Fibroblast of skin of right quadriceps (primary cell): ENCODE measurements at regions not wholly inside any gene's neighbourhood (a gene's known extent, or its start where the extent isn't known, plus 50 kb on each side); places are given as distances from the start of the nearest gene placed in this dataset.
"Not testable (repeated sequence)": the region's sequence is repeated elsewhere in the genome, so short reads cannot be mapped to it uniquely, and the experiment has no call there.

ENCODE experiments used
- DNase-seq: peaks from one replicate; pipeline ENCODE4 v3.0.0-alpha.2; 2013

DNA sequence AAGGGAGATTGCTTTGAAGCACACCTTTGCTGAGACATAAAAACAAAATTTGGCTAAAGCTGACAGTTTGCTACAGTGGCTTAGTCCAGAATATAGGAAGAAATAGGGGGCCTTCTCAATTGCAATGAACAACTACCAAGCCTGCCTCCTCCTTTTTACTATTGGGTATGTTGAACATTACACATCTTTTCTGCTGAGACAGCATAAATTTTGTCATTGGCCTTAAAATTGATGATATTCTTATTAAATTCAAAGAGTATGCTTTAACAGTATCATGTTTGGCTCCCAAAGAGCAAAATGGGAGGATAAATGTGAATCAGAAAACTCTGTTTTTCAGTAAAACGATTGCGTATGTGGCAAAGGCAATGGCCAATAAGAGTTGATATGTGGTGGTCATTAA, 721.9 kb upstream of the IGFBP7 start:
- no peak for DNase-seq

DNA sequence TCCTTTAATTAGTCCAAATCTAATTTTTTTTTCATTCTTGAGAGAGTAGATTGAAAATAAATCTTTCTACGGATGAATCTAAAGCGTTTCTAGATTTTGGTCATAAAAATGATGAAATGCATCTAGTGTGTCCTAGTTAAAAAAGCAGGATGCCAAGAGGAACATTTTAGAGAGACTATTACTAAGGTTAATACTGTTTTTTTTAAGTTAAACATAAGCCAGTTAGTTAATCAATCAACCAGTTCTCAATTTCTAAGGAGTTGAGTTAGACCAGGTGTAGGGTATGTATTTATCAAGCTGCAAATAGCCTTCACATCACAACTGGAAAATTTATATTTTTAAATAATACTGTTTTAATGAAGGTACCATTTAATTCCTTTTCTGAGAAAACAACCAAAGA, 679.5 kb upstream of the IGFBP7 start:
- no peak for DNase-seq

DNA sequence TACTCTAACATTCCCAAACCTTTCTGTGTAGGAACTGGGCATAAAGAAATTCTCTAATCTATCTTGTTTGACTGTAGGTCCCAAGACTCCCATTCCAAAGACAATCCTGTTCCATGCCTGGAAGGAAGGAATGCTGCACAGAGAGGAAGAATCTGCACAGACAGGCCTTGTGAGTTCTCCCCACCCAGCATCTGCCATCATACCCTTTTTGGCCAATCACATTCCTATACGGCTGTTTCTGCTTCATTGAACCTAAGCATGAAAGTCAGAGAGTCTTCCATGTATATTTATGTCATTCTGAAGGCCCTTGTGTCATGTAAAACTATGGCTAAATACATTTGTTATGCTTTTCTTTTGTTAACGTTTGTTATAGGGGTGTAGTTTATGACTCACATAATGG, 667.7 kb upstream of the IGFBP7 start:
- no peak for DNase-seq

DNA sequence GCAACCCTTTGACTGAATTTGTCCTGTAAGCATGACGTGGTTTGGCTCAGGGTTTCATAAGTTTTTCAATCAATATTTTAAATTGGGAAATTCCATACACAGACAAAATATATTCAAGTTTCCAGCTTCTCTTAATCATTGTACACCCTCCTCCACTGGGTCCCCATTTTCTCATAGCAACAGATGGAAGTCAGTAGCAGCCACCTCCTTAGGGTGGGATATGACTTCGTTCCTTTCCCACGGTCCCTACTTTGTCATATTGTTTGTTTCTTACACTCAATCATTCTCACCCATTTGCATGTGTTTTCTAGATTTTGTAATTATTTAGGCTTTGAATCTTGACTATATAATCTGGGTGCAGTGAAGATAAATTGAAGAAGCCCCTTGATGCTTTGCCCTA, 664.5 kb upstream of the IGFBP7 start:
- DNase-seq, result no peak

DNA sequence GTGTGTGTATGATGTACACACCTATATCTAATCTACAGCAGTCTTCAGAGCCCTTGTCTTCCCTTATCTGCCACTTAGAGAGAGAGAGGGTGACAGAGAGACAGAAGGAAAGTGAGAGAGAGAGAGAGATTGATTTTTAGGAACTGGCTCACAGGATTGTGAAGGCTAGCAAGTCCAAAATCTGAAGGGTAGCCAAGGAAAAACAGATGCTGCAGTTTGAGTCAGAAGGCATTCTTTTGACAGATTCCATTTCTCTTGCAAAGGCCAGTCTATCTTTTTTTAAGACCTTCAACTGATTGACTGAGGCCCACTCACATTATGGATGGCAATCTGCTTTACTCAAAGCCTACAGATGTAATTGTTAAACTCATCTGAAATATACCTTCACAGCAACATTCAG, 664.0 kb upstream of the IGFBP7 start:
- DNase-seq, result no peak

DNA sequence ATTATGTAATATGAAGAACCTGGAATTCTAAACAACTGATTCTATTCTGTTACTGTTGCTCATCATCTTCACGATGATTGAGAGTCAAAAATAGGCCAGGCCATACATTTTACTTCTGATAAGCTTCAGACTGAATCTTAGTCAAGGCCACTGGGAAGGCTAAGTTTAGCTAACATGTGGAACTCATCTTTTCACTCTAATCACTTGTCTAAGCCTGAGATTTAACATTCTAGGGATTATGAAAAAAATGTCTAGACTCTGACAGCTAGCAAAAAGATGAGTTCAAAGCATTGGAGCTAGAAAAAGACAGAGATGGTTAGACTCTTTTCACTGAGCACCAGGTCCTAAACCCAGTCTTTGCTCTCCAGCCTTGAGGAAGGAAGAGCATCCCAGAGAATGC, 656.2 kb upstream of the IGFBP7 start:
- no peak for DNase-seq

DNA sequence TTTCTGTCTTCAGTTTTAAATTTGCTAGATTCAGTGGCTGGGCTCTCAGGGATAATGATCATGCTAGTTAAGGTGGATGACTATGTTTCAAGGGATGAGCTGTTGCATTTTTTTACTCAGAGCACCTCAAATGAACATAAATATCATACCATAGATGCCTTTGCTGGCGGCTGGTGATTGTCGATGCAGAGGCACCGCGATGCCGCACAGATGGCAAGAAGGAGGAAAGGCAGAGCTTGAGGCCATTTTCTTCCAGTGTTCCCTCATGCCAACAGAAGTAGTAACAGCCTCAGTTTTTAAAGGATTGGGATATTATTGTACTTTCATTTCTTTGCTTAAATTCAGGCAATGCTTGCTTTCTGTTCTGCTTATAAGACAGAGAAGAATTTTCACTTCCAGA, 654.7 kb upstream of the IGFBP7 start:
- no peak for DNase-seq

DNA sequence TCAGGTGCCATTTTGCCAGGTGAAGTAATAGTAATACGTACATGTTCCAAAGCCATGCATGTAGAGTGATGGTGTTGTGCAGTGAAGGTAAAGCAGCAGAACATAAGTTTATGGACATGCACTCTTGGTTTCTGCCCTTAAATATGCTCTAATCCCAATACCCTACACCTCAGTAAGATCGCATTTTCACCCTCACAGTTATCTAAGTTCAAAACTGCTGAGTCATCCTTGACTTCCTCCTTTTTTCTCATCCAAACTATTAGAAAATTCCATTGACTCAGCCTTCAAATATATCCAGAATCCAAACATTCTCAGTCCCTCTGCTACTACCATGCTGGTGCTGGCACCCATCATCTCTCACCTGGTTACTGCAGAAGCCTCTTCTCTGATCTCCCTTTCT, 652.9 kb upstream of the IGFBP7 start:
- no peak for DNase-seq

DNA sequence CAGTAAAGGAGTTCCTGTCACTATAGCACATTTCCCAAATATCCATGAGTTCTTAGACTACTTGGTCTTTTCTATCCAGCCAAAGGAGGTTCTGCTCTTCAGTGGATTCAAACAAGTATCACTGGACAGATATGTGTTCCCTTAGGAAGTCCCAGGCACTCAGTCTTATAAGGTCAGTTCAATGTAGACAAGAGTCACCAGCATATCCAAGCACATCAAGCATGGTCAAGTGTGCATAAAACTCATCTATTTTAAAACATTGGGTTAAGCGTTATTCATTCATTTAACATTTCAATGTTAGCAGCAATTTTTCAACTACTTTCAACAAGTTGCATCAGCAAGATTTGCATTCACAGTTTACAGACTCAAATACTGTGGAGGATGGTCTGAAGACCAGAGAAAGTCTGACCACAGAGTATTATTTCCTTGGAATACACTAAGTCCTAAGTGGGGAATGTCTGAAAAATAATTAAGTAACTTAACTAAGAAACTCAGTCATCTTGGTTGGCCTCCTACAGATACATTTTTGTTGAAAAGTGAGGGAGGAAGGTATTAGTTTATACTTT, 630.5 kb upstream of the IGFBP7 start:
- no peak for DNase-seq

DNA sequence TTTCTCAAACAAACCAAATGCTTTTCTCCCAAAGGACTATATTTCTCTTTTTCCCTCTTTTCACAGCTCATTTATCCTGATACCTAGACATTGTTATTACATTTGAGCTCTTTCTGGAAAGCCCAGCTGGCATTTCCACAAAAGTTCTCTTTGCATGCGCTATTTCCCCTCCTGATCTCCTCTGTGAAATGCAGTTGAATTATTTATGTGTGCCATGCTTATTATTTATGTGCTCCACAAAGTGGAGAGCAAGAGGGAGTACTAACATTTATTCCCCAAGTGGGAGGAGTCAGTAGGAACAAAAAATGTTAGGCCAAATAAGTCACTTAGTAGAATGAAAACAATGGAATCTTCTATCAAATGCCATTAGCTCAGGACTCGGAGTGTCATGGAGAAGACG, 626.6 kb upstream of the IGFBP7 start:
- DNase-seq, result no peak

DNA sequence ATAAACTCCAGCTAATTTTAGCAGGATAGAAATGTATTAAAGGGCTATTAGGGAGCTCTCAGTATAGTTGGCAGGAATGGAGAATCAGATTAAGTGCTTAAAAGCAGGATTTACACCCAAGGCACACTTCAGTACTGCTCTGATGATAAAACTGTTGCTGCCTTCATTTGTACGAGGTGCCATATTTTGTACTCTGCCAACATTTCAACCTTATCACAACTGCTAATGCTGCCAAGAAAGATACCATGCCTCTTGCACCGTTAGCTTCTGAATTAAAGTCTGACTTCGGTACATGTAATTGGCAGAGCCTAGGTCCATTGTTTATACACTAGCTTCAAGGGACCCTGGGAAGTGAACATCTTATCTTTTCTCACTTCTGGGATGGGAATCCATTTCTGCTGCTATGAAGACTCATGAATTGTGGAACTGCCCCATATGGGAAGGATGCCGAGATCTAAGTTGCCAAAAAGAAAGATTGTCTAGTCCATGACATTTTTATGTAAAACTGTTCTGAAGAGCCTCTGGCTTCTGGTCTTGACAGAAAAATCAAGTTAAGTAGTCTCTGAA, 624.0 kb upstream of the IGFBP7 start:
- no peak for DNase-seq

DNA sequence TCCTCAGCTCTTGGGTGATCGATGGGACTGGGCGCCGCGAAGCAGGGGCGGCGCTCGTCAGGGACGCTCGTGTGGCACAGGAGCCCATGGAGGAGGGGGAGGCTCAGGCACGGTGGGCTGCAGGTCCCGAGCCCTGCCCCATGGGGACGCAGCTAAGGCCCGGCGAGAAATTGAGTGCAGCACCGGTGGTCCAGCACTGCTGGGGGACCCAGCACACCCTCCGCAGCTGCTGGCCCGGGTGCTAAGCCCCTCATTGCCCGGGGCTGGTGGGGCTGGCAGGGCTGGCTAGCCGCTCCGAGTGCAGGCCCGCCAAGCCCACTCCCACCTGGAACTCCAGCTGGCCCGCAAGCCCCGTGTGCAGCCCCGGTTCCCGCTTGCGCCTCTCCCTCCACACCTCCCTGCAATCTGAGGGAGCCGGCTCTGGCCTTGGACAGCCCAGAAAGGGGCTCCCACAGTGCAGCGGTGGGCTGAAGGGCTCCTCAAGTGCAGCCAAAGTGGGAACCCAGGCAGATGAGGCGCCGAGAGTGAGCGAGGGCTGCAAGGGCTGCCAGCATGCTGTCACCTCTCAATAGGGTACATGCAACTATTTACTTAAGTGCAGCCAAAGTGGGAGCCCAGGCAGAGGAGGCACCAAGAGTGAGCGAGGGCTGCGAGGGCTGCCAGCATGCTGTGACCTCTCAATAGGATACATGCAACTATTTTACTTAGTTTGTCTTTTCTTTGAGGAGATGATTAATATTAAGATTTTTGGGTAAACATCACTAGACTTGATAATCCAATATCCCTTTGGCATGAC, 619.8 kb upstream of the IGFBP7 start:
- not testable (repeated sequence) for DNase-seq

DNA sequence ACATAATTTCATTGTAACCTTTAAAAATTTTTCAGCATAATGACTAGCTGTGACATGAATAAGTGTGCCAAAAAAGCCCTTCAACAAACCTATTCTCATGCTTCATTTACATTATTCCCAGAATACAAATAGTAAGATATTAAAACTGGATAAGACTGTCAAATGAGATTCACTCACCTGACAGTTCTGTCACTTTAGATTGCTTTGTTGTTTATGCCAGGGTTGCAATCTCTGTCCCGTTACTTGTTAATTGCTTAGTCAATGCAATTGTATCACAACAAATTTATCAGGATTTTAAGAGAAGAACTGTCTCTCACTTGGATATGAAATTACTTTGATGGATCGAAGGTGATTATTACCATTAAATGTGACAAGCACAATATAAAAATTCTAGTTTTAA, 616.0 kb upstream of the IGFBP7 start:
- DNase-seq, result no peak

DNA sequence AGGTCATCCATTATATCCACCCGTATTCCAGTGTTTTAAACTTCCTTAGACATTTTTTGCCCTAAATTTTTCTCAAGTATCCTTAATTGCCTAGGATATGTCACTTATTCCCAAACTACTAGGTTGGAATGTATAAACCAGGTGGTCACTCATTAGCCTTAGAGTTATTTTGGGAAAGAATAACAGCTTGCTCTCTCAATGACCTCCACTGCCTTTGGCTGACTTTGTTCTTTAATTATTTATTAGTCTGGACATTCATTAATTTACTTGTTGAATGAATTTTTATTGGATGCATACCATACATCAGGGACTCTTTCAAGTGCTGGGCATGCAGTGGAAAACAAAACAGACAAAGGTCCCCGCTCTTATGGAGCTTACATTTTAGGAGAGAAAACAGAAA, 609.3 kb upstream of the IGFBP7 start:
- DNase-seq, result no peak

DNA sequence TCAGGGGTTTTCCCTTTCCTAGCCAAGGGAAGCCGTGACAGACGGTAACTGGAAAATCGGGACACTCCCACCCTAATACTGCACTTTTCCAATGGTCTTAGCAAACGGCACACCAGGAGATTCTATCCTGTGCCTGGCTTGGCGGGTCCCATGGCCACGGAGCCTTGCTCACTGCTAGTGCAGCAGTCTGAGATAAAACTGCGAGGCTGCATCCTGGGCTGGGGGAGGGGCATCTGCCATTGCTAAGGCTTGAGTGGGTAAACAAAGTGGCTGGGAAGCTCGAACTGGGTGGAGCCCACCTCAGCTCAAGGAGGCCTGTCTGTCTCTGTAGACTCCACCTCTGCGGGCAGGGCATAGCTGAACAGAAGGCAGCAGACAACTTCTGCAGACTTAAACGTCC, 604.1 kb upstream of the IGFBP7 start:
- not testable (repeated sequence) for DNase-seq

DNA sequence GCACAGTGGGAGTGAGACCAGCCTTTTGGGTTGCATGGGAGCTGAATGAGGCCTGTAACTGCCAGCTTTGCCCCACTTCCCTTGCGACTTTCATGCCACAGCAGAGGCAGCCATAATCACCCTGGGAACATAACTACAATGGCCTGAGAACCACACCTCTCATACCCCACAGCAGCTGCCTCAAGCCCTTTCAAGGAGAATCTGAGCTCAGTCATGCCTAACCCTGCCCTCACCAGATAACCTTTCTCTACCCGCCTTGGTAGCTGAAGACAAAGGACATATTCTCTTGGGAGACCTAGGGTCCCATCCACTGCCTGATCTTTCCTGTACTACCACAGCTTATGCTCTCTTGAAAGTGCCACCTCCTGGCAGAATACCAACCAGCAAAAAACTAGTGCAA, 599.9 kb upstream of the IGFBP7 start:
- no peak for DNase-seq

DNA sequence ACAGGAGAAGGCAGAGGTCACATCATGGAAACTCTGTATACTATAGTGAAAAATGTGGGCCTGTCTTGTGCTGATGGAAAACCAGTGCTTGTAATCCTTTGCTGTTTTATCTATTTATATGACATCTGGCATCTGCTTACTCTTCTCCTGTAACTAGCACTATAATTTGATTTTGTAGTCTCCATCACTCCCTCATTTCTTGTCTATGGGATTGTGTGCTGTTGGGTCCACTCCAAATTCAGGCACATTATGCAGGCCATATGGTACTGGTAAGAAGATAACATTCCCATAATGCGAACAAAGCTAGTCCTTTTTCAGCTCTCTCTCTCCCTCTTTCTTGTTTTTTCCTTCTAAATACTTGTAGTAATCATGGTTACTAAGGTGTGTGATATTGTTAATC, 581.2 kb upstream of the IGFBP7 start:
- no peak for DNase-seq

DNA sequence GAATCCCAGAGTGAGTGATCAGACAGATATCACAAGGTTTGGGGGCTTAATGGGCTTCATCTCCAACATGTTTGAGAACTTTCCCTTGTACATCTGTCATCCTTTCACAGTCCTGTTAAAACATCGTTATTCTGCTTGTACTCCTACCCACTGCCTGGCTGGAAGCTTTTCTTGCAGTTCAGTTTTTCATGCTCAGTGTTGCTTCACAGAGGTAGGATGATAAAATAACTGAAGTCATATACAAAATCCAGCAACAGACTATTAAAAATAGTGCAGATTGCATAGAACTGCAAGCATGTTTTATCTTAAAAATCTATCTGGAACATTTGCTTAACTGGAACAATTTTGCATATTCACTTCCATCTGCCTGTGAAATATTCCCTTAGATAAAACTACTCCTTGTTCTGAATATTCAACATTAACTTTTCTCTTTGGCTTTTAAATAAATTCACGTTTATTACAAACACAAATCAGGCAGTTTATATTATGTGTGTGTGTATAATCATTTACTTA, 579.6 kb upstream of the IGFBP7 start:
- no peak for DNase-seq

DNA sequence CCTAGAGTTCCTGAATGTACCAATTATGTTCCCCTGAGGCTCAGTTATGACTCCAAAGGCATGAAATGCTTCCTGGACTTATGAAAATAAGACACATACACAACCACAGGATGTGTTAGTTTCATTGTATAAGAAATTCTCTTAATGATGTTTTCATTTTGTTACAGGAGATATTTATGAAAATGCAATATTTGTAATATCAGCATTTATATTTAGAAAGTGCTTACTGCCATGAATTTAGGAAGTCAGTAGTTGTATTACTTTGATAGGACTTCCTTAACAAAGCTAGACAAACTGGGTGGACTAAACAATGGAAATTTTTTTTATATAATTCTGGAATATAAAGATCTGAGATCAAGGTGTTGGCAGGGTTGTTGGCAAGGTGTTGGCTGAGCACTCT, 572.1 kb upstream of the IGFBP7 start:
- DNase-seq, result no peak

DNA sequence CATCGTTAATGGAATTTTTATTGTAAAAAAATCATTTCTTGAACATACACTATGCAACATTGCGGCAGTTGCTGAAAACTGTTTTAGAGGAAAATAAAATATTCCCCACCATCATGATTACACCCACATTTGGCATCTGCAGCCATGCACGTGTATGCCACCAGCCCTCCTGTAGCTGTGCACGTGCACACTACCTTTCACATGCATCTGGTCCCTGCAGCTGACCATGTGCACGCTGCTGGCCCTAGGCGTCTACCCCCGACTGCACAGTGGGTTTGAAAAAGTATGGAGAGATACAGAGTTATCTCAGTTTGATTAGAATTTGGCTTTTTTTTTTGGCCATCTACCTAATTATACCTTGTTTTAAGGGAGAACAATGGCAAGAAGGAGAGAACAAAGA, 569.8 kb upstream of the IGFBP7 start:
- no peak for DNase-seq

DNA sequence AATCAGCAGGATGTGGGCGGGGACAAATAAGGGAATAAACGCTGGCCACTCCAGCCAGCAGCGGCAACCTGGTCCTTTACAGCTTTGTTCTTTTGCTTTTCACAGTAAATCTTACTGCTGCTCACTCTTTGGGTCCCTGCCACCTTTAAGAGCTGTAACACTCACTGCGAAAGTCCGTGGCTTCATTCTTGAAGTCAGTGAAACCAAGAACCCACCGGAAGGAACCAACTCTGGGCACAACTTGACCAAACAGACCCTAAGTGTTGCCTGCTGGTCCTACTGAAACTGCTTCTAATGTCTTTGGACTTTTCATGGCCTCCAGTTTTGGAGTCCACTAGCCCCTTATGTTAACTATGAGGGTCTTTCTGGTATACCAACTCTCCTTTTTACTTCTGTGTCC, 566.2 kb upstream of the IGFBP7 start:
- DNase-seq, result no peak

DNA sequence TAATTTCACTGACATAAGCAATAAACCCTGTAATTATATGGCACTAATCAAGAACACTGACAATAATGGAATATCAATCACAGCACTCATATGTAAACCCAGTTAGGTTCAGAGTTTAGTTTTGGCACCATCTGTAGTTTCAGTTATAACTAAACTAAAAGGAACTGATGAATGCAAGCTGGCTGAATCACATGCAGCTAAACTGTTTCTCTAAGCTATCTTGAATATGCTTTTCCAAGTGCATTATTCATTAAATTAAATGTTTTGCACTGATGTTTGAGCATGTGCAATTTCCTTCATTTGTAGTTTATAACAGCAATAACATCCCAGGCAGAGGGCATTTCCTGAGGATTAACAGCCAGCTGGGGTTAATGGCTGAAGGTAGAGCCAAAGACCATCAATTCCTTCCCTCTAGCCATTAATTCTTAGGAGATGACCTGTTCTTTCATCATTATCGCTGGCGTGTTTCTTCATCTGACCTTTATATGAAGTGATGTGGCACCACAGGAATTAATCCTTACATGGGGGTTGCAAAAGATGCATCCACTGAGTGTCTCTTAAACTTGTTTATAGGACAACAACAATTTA, 562.8 kb upstream of the IGFBP7 start:
- DNase-seq, result no peak

DNA sequence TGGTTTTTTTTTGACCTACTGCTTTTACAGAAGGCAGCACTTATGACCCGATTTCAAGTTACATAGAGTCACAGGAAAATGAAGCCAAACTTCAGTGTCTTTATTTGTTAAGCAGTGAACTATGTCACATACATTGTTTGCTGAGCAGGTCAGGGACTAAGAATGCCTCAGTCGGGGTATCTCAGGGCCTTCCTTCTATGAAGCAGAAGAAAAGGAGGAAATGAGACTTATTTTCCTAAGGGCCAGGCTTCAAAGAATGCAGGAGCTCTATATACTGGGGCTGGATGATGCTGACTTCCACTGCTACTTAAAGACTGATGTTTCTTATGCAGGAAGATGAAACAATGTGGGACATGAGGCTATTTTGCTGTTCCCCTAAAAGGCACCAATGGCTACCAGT, 558.4 kb upstream of the IGFBP7 start:
- no peak for DNase-seq

DNA sequence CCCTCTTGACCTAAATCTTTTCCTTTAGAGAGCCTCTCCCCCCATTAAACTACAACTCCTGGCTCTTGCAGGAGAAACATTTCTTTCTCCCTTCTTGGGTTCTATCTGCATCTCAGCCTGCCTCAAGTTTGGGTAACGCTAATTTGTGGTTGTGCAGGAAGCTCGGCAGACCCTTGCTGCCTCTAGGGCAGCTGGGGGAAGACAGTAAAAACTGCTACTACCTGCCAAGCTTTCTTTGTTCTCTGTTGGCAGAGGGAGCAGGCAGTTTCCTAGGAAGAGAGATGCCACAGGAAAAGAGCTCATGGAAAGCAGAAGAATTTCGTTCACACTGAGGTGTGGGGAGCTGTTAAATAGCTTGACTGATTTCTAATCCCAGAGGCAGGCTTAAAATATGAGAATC, 555.6 kb upstream of the IGFBP7 start:
- no peak for DNase-seq
